Stimulated activated CD4-positive, alpha-beta T cell treated with anti-CD3 and anti-CD28 coated beads, Interleukin-1b, Interleukin-23, amount 100 ng/mL, for 1 hour (primary cell): ENCODE measurements at regions not wholly inside any gene's neighbourhood (a gene's known extent, or its start where the extent isn't known, plus 50 kb on each side); places are given as distances from the start of the nearest gene placed in this dataset.
"Not testable (repeated sequence)": the region's sequence is repeated elsewhere in the genome, so short reads cannot be mapped to it uniquely, and the experiment has no call there.

Experiments used
- DNase-seq, 2 donors: peaks; one replicate each; pipeline ENCODE4 v3.0.0-alpha.2; 2020; ENCODE audit warnings: low read depth in 2 of 2

- no peak for DNase-seq
These were observed 568.9 kb upstream of the ANKRD30A start for GRCh38 chr10:36556468-36556867.

- DNase-seq, result no peak
These were observed 570.4 kb upstream of the ANKRD30A start for GRCh38 chr10:36555036-36555435.

GRCh38 chr10:36547965-36548364 lies 577.4 kb upstream of the ANKRD30A start:
- no peak for DNase-seq

GRCh38 chr10:36542493-36542892 lies 582.9 kb upstream of the ANKRD30A start:
- no peak for DNase-seq

GRCh38 chr10:36540611-36541010 lies 584.8 kb upstream of the ANKRD30A start:
- no peak for DNase-seq

GRCh38 chr10:36538953-36539586 lies 586.3 kb upstream of the ANKRD30A start:
- DNase-seq, result no peak

GRCh38 chr10:36534471-36535002 lies 590.9 kb upstream of the ANKRD30A start:
- no peak for DNase-seq

- no peak for DNase-seq
These were observed 591.5 kb upstream of the ANKRD30A start for GRCh38 chr10:36533861-36534260.

- no peak for DNase-seq
These were observed 592.1 kb upstream of the ANKRD30A start for GRCh38 chr10:36533316-36533715.

GRCh38 chr10:36531621-36532020 lies 593.8 kb upstream of the ANKRD30A start:
- no peak for DNase-seq

GRCh38 chr10:36526033-36526432 lies 599.4 kb upstream of the ANKRD30A start:
- DNase-seq, result no peak

- not testable (repeated sequence) for DNase-seq
These were observed 601.3 kb upstream of the ANKRD30A start for GRCh38 chr10:36524126-36524525.

GRCh38 chr10:36519909-36520308 lies 605.5 kb upstream of the ANKRD30A start:
- DNase-seq, result no peak

GRCh38 chr10:36516281-36516680 lies 609.1 kb upstream of the ANKRD30A start:
- no peak for DNase-seq

GRCh38 chr10:36515319-36515718 lies 610.1 kb upstream of the ANKRD30A start:
- no peak for DNase-seq

GRCh38 chr10:36507715-36508114 lies 617.7 kb upstream of the ANKRD30A start:
- DNase-seq, result no peak

GRCh38 chr10:36506697-36507496 lies 618.5 kb upstream of the ANKRD30A start:
- DNase-seq, result no peak

GRCh38 chr10:36506261-36506660 lies 619.1 kb upstream of the ANKRD30A start:
- DNase-seq, result no peak

- DNase-seq, result no peak
These were observed 620.6 kb upstream of the ANKRD30A start for GRCh38 chr10:36504758-36505157.

GRCh38 chr10:36500266-36500665 lies 625.1 kb upstream of the ANKRD30A start:
- no peak for DNase-seq

- no peak for DNase-seq
These were observed 625.7 kb upstream of the ANKRD30A start for GRCh38 chr10:36499693-36500092.

- DNase-seq, result no peak
These were observed 628.6 kb upstream of the ANKRD30A start for GRCh38 chr10:36496758-36497157.

- DNase-seq, result no peak
These were observed 631.0 kb upstream of the ANKRD30A start for GRCh38 chr10:36494371-36494770.
